ENCODE measurements at regions not wholly inside any gene's neighbourhood (a gene's known extent, or its start where the extent isn't known, plus 50 kb on each side); places are given as distances from the start of the nearest gene placed in this dataset.

- TF ChIP-seq MAFK (IDR thresholded peaks at IDR 0.05; ENCODE audit: low read depth, low read length) = no peak
- TF ChIP-seq ZNF274 (IDR thresholded peaks at IDR 0.05; ENCODE audit: borderline replicate concordance, extremely low read depth, low read length) = no peak
These were observed 53.9 kb upstream of the TSKU start (continued) for GRCh38 chr11:76729214-76729613.
